Mesodermal cell (in vitro differentiated cells): ENCODE measurements at regions not wholly inside any gene's neighbourhood (a gene's known extent, or its start where the extent isn't known, plus 50 kb on each side); places are given as distances from the start of the nearest gene placed in this dataset.

Experiments
- H3K27ac ChIP-seq: 2 replicates; pipeline ENCODE4 v1.7.0; 2013; ENCODE audit warnings: mild to moderate bottlenecking, low read depth, low read length, moderate library complexity; ENCODE audit not compliant: severe bottlenecking
- H3K36me3 ChIP-seq: 2 replicates; pipeline ENCODE4 v1.7.1; 2013; ENCODE audit warnings: mild to moderate bottlenecking, low read length, moderate library complexity; ENCODE audit not compliant: control insufficient read depth, insufficient read depth
- H3K4me1 ChIP-seq: one replicate; pipeline ENCODE4 v1.7.1; 2013; ENCODE audit warnings: mild to moderate bottlenecking, low read length; ENCODE audit not compliant: insufficient read depth, control insufficient read depth, poor library complexity, severe bottlenecking
- H3K4me3 ChIP-seq: 2 replicates; pipeline ENCODE4 v1.7.0; 2013; ENCODE audit warnings: low read length, control low read depth, mild to moderate bottlenecking; ENCODE audit not compliant: insufficient read depth, poor library complexity, severe bottlenecking; ENCODE audit errors: extremely low read depth
- H3K9me3 ChIP-seq: 2 replicates; pipeline ENCODE4 v1.7.1; 2013; ENCODE audit warnings: mild to moderate bottlenecking, low read length, moderate library complexity; ENCODE audit not compliant: control insufficient read depth
- WGBS, 2 experiments: methylation state at CpG; one replicate each; pipeline ENCODE4 v1.1.5; 2013; ENCODE audit warnings: missing lambda C conversion rate in 2 of 2; ENCODE audit not compliant: insufficient coverage in 2 of 2; 5-methylcytosine and 5-hydroxymethylcytosine counted together

DNA sequence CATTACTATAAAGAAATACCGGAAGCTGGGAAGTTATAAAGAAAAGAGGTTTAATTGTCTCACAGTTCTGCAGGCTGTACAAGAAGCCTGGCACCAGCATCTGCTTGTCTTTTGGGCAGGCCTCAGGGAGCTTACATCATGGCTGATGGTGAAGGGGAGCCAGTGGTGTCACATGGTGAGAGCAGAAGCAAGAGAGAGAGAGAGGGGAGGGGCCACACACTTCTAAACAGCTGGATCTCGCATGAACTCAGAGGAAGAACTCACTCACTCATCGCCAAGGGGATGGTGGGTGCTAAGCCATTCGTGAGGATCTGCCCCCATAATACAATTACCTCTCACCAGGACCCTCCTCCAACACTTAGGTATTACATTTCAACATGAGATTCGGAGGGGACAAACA lies 51.8 kb upstream of the ANKRD34C start:
- H3K9me3 ChIP-seq = peaks cover 5% of the 10 kb centered on the region
- WGBS, 2 experiments = 80 to 100% methylated on average over 1 of the region's 5 CpGs
- H3K27ac ChIP-seq = no peak overlapping the region
- H3K36me3 ChIP-seq = no peaks in the 10 kb centered on the region
- H3K4me1 ChIP-seq = no peaks in the 10 kb centered on the region
- no peak overlapping the region for H3K4me3 ChIP-seq

DNA sequence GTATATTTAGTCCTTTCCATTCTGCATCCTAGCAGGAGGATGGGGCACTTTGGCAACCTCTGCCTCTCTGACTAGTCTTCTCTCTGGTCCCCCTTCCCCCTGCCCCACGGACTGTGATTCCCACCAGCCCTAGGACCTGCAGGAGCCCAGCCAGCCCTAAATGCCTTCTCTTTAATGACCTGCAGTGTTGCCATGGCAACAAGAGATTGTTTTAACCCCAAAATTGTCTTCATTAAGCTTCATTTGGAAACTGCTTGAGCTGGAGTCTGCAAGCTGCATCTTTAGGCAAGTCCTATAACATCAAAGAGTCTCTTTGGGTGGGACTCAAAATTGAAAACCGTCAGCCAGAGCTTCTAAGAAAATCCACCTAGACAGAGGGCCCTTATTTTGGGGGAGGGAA lies 59.7 kb upstream of the ANKRD34C start:
- H3K36me3 ChIP-seq = no peaks in the 10 kb centered on the region
- no peaks in the 10 kb centered on the region for H3K9me3 ChIP-seq
- no peak overlapping the region for H3K4me3 ChIP-seq
- no peaks in the 10 kb centered on the region for H3K4me1 ChIP-seq
- WGBS, 2 experiments = 60% methylated on average over 1 of the region's 2 CpGs; no CpG with 5 or more reads in 1 of the 2 experiments
- no peak overlapping the region for H3K27ac ChIP-seq

DNA sequence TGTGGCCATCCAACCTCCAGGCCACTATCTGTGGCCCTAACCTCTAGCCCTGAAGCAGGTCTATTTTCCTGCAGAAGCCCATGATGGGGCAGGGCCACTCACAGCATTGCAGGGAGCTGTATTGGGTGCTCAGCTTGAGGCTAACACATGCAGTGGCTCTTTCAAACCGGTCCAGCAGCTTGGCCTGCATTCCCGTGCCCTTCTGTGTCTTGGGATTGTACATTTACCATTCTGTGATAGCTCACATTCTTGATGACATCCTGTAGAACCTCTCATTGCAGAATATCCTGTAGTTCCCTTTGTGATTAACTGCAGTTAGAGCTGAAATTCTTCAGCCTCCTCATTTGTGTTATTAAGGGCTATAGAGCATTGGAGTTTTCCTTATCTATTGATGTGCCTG lies 60.8 kb upstream of the ANKRD34C start:
- H3K36me3 ChIP-seq = no peaks in the 10 kb centered on the region
- WGBS, 2 experiments = 47 to 83% methylated on average over 2 of the region's 2 CpGs
- H3K27ac ChIP-seq = no peak overlapping the region
- H3K4me3 ChIP-seq = no peak overlapping the region
- H3K9me3 ChIP-seq = peaks cover 5% of the 10 kb centered on the region
- H3K4me1 ChIP-seq = no peaks in the 10 kb centered on the region

DNA sequence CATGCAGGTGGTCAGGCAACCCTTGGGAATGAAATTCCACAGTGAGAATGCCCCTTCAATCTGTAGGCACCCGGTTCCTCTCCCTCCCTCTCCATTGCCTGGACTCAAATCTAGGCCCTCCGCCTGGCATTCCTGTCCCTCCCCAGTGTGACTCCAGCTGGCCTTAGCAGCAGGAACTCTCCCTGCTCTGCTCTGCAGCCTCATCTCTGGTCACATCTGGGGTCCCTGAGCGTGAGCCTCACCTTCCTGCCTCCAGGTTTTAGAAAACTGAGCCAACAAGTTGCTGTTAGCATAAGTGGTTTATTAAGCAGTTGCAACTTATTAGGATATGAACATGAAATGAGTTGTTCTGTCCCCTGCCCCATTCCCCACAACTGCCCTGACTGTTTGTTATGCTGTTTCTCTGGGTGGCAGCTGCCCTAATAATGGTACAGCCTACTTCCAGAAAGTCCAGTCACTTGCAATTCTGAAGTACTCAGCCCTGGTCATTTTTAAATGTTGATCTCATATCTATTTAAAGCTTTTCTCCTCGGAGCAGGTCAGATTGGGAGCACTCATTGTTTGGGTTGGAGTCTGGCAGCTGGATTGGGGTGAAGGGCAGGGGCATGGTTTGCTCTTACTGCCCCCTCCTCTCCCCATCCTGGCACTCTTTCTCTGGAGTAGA lies 63.0 kb upstream of the ANKRD34C start:
- H3K27ac ChIP-seq = no peak overlapping the region
- no peaks in the 10 kb centered on the region for H3K36me3 ChIP-seq
- no peak overlapping the region for H3K4me3 ChIP-seq
- H3K9me3 ChIP-seq = peaks cover 5% of the 10 kb centered on the region
- no peaks in the 10 kb centered on the region for H3K4me1 ChIP-seq
- 86 to 88% methylated on average over 2 to 3 of the region's 4 CpGs for WGBS, 2 experiments

DNA sequence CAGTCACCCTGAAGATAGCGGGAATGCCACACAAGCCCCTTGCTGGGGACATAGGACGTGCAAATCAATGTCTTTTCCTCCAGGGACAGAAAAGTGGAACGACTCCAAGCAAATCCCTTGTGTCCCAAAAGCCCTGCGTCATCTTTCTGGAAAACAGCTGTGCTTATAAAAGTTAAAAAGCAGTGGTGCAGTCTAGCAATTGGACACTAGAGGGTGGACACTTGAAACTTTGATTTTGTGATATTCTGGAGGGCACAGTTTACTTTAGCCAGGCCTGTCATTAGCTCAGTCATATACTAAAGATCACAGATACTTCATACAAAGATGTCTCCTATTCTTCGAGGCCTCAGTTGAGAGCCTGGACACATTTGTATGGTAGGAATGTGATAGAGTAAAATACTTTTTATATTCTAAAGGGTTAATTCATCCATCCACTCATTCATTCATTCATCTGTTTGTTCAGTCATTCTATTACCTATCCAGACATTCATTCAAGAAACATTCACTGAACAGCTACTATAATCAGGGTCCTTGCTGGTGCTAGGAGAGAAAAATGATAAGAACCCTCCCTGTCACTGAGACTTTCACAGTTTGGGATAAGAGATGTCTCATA lies 63.8 kb upstream of the ANKRD34C start:
- 75 to 78% methylated on average over 2 to 4 of the region's 5 CpGs for WGBS, 2 experiments
- no peaks in the 10 kb centered on the region for H3K36me3 ChIP-seq
- no peaks in the 10 kb centered on the region for H3K4me1 ChIP-seq
- peaks cover 5% of the 10 kb centered on the region for H3K9me3 ChIP-seq
- no peak overlapping the region for H3K27ac ChIP-seq
- no peak overlapping the region for H3K4me3 ChIP-seq

DNA sequence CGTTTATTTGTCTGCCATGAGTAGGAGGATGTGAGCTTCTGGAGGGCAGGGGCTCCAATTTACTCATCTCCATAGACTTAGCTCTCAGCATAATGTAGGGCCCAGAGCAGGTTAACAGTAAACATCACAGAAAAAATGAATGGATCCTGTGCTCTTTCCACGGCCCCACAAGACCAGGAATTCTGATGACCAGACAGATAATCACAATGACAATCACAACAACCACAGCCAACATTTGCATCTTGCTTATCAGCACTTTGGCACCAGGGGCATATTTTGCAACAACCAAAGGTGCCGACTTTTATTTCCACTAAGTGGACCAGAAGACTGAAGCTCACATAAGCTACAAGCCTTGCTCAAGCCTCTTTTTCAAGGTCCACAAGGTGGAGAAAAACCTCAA lies 68.9 kb upstream of the ANKRD34C start:
- Histone ChIP-seq H3K4me3 (no peak overlapping the region), H3K27ac (no peak overlapping the region), H3K9me3 (peaks cover 5% of the 10 kb centered on the region), H3K36me3 (no peaks in the 10 kb centered on the region), H3K4me1 (peaks cover 3% of the 10 kb centered on the region)
- 63 to 71% methylated on average over 2 of the region's 3 CpGs for WGBS, 2 experiments

DNA sequence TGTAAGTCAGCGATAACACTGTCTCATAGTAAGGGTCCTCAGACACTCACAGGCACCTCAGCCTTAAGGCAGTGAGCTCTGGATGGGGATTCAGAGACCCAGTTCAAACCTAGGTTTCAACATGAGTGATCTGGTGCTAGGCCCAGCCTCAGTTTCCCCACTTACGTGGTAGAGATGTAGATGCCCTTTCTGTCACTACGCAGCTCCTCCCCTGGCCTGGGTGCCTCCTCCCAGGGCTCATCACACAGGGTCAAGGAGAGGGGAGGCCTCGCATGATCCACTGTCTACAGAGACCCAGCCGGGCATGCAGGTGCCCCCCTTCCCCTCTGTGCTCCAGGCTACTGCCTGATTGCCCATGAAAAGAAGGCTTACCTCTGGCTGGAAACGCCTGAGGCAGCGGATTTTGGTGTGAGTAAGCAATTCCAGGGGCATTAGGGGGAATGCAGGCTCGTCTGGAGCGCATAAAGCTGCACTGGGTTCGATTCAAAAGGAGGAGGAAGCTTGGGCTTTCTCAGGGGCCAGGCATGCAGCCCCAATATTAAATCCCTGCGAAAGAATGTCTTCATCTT lies 69.8 kb upstream of the ANKRD34C start:
- no peaks in the 10 kb centered on the region for H3K36me3 ChIP-seq
- H3K9me3 ChIP-seq = peaks cover 5% of the 10 kb centered on the region
- peaks cover 3% of the 10 kb centered on the region for H3K4me1 ChIP-seq
- 67 to 70% methylated on average over 8 of the region's 11 CpGs for WGBS, 2 experiments
- H3K27ac ChIP-seq = no peak overlapping the region
- H3K4me3 ChIP-seq = no peak overlapping the region

DNA sequence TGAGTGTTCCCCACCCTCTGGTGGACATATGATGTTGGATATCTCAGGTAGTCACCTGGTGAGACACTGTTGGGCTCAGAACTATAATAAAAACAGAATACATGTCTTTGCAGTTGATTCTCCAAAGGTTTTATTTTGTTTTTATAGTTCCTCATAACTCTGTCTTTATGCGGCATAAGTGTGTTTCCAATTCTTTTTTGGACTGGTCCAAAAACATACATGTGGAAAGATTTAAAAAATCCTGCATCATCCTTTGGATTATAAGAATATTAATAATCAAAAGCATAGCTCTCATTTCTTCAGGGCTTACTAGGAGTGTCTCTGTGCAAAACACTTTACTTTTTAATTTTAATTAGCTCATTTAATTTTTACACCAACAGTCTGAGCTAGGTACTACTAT lies 71.0 kb upstream of the ANKRD34C start:
- no peak overlapping the region for H3K27ac ChIP-seq
- no peaks in the 10 kb centered on the region for H3K36me3 ChIP-seq
- no peaks in the 10 kb centered on the region for H3K9me3 ChIP-seq
- H3K4me1 ChIP-seq = peaks cover 3% of the 10 kb centered on the region
- no CpG with 5 or more reads among the region's 1 CpG for WGBS, 2 experiments
- no peak overlapping the region for H3K4me3 ChIP-seq

DNA sequence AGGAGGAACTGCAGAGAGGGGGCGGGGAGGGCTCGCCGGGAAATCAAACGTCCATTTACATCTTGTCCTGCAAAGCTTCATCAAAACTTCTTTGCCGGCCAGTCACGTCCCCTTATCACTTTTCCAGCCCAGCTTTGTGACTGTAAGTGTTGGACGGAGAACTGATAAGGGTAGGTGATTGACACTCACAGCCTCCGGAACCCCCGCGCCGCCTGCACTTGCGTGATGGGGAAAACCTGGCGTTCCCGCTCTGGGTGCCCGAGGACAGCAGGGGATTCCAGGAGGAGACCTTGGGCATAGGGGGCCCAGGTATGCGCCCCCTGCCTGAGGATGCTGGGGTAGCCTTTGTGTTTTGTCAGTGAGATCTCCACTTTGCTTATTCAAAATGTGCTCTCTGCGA lies 72.8 kb upstream of the ANKRD34C start:
- 2 to 20% methylated on average over 2 to 10 of the region's 17 CpGs for WGBS, 2 experiments
- Histone ChIP-seq H3K9me3 (no peaks in the 10 kb centered on the region), H3K36me3 (no peaks in the 10 kb centered on the region), H3K27ac (no peak overlapping the region), H3K4me1 (peaks cover 3% of the 10 kb centered on the region), H3K4me3 (no peak overlapping the region)

DNA sequence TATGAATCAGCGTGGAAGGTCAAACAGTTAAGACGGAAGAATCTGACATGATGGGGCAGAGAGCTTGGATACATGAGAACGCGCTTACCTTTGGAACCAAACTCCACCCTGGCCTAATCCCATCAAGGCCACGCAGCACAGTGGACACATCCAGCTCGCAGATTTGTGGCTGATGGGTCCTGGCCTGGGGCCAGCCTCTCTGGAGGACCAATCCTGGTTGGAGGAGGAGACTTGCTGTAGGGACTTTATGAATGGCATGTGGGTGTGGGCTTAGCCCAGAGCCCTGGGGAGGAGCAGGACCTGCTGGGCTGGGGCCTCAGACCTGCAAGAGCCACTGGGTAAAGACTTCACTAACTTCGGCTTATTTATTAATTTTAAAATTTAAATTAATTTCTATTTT lies 73.4 kb upstream of the ANKRD34C start:
- 76 to 95% methylated on average over 4 to 6 of the region's 7 CpGs for WGBS, 2 experiments
- Histone ChIP-seq H3K9me3 (no peaks in the 10 kb centered on the region), H3K4me3 (no peak overlapping the region), H3K36me3 (no peaks in the 10 kb centered on the region), H3K27ac (no peak overlapping the region), H3K4me1 (peaks cover 3% of the 10 kb centered on the region)

DNA sequence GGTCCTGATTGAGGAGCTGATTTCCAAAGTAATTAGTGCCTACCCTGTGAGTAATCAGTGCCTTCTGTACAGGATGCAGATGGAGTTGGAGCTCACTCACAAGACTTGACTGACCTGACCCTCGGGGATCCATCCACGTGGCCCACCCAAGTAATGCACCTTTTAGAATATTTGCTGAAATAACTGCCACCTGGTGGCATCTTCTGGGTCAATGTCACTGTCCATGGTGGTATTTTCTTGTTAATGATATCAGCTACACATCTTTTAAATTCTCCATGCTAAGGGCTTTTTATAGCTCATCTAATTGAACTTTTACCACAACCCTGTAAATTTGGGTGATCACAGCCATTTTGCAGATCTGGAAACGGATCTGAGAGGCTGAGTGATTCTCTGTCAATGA lies 74.3 kb upstream of the ANKRD34C start:
- Histone ChIP-seq H3K9me3 (no peaks in the 10 kb centered on the region), H3K27ac (no peak overlapping the region), H3K36me3 (no peaks in the 10 kb centered on the region), H3K4me3 (no peak overlapping the region), H3K4me1 (peaks cover 3% of the 10 kb centered on the region)
- WGBS, 2 experiments = 60 to 70% methylated on average over 1 to 2 of the region's 3 CpGs
